ENCODE measurements at regions not wholly inside any gene's neighbourhood (a gene's known extent, or its start where the extent isn't known, plus 50 kb on each side); places are given as distances from the start of the nearest gene placed in this dataset.

DNA sequence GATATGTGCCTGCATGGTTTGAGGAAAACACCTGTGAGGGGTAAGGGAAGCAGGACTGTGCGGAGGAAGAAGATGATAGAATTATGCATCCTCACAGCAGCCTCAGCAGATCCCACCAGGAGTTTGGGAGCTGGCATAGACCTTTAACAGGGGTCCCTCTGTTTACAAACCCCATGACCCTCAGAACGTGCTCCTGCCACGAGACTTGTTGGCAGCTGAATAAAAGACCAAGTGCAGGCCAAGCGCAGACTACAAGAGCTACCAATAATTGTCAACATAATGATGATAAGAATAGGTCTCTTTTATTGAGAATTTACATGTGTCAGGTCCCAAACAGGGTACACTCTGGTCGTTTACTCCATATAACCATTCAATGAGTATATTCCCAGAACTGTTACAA is 236.0 kb downstream of the MED10 start:
- TF ChIP-seq POLR2A (IDR thresholded peaks at IDR 0.05; ENCODE audit: control extremely low read depth in 1 of 2, low read depth in 2 of 2, low read length in 2 of 2) = no peak
- no peak for TF ChIP-seq SUZ12 (IDR thresholded peaks at IDR 0.05; ENCODE audit: low read length)
- no peak for TF ChIP-seq KDM5A (IDR thresholded peaks at IDR 0.05; ENCODE audit: low read length)
- TF ChIP-seq, protein P1, sequence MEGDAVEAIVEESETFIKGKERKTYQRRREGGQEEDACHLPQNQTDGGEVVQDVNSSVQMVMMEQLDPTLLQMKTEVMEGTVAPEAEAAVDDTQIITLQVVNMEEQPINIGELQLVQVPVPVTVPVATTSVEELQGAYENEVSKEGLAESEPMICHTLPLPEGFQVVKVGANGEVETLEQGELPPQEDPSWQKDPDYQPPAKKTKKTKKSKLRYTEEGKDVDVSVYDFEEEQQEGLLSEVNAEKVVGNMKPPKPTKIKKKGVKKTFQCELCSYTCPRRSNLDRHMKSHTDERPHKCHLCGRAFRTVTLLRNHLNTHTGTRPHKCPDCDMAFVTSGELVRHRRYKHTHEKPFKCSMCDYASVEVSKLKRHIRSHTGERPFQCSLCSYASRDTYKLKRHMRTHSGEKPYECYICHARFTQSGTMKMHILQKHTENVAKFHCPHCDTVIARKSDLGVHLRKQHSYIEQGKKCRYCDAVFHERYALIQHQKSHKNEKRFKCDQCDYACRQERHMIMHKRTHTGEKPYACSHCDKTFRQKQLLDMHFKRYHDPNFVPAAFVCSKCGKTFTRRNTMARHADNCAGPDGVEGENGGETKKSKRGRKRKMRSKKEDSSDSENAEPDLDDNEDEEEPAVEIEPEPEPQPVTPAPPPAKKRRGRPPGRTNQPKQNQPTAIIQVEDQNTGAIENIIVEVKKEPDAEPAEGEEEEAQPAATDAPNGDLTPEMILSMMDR (IDR thresholded peaks at IDR 0.05; ENCODE audit: control extremely low read depth in 1 of 3, insufficient read depth in 1 of 3, low read depth in 1 of 3, low read length in 3 of 3) = no peak
- TF ChIP-seq NRF1 (IDR thresholded peaks at IDR 0.05; ENCODE audit: low read depth, low read length) = no peak
- TF ChIP-seq EGR1 (IDR thresholded peaks at IDR 0.05; ENCODE audit: borderline replicate concordance, low read depth, low read length) = no peak
- no peak for TF ChIP-seq HDAC6 (IDR thresholded peaks at IDR 0.05; ENCODE audit: low read depth, low read length)
- TF ChIP-seq, protein P2, sequence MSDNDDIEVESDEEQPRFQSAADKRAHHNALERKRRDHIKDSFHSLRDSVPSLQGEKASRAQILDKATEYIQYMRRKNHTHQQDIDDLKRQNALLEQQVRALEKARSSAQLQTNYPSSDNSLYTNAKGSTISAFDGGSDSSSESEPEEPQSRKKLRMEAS (IDR thresholded peaks at IDR 0.05) = no peak
- no peak for TF ChIP-seq POU5F1 (IDR thresholded peaks at IDR 0.05; ENCODE audit: low read depth, low read length)

All from H1 (cell line).